ENCODE measurements at regions not wholly inside any gene's neighbourhood (a gene's known extent, or its start where the extent isn't known, plus 50 kb on each side); places are given as distances from the start of the nearest gene placed in this dataset.

- no peak for DNase-seq (ENCODE audit: extremely low spot score)
- POLR2A ChIA-PET = no interaction called here
- no peak for TF ChIP-seq FOXM1 (IDR thresholded peaks at IDR 0.05; ENCODE audit: borderline replicate concordance)
- no peak for TF ChIP-seq ARNT (IDR thresholded peaks at IDR 0.05)
- no peak for TF ChIP-seq ELF4 (IDR thresholded peaks at IDR 0.05)
- TF ChIP-seq SP1 (IDR thresholded peaks at IDR 0.05) = no peak
- no peak for TF ChIP-seq LEF1 (IDR thresholded peaks at IDR 0.05; ENCODE audit: borderline replicate concordance)
- no peak for TF ChIP-seq NFRKB (IDR thresholded peaks at IDR 0.05)
- TF ChIP-seq CTBP1 (IDR thresholded peaks at IDR 0.05; ENCODE audit: borderline replicate concordance) = no peak
- no peak for TF ChIP-seq SUZ12 (IDR thresholded peaks at IDR 0.05)
- TF ChIP-seq TARDBP (IDR thresholded peaks at IDR 0.05) = no peak
- no peak for TF ChIP-seq FOXA1 (IDR thresholded peaks at IDR 0.05)
- TF ChIP-seq L3MBTL2 (conservative IDR thresholded peaks at IDR 0.05) = no peak
- TF ChIP-seq FOXK2 (IDR thresholded peaks at IDR 0.05) = no peak
- TF ChIP-seq BHLHE40 (IDR thresholded peaks at IDR 0.05; ENCODE audit: borderline replicate concordance) = no peak
- CTCF ChIA-PET = no interaction called here
Observed at GRCh38 chr5:4080370-4080769, 484.7 kb downstream of the IRX1 start.

- ChIA-PET CTCF (no interaction called here), POLR2A (no interaction called here)
- TF ChIP-seq L3MBTL2 (conservative IDR thresholded peaks at IDR 0.05) (no peak), NFRKB (IDR thresholded peaks at IDR 0.05) (no peak), ZNF384 (IDR thresholded peaks at IDR 0.05) (no peak), FOXA1 (IDR thresholded peaks at IDR 0.05) (no peak), SP1 (IDR thresholded peaks at IDR 0.05) (no peak), SUZ12 (IDR thresholded peaks at IDR 0.05) (no peak), PKNOX1 (IDR thresholded peaks at IDR 0.05) (no peak), TARDBP (IDR thresholded peaks at IDR 0.05) (no peak), FOXM1 (IDR thresholded peaks at IDR 0.05; ENCODE audit: borderline replicate concordance) (no peak), CTBP1 (IDR thresholded peaks at IDR 0.05; ENCODE audit: borderline replicate concordance) (no peak), HDGF (IDR thresholded peaks at IDR 0.05; ENCODE audit: borderline replicate concordance) (no peak), BHLHE40 (IDR thresholded peaks at IDR 0.05; ENCODE audit: borderline replicate concordance) (no peak), LEF1 (IDR thresholded peaks at IDR 0.05; ENCODE audit: borderline replicate concordance) (no peak), ARNT (IDR thresholded peaks at IDR 0.05) (no peak), ELF4 (IDR thresholded peaks at IDR 0.05) (no peak), FOXK2 (IDR thresholded peaks at IDR 0.05) (no peak)
- DNase-seq (ENCODE audit: extremely low spot score) = no peak
Observed at GRCh38 chr5:4081059-4081458, 485.4 kb downstream of the IRX1 start.

- ChIA-PET POLR2A (no interaction called here), CTCF (no interaction called here)
- DNase-seq (ENCODE audit: extremely low spot score) = no peak
- no peak for TF ChIP-seq FOXK2 (IDR thresholded peaks at IDR 0.05)
Observed at GRCh38 chr5:4081466-4081865, 485.8 kb downstream of the IRX1 start.

GRCh38 chr5:4082966-4083564, 487.4 kb downstream of the IRX1 start:
- ChIA-PET CTCF (no interaction called here), POLR2A (no interaction called here)
- TF ChIP-seq HDGF (IDR thresholded peaks at IDR 0.05; ENCODE audit: borderline replicate concordance) (no peak), BHLHE40 (IDR thresholded peaks at IDR 0.05; ENCODE audit: borderline replicate concordance) (no peak), CTBP1 (IDR thresholded peaks at IDR 0.05; ENCODE audit: borderline replicate concordance) (no peak), TARDBP (IDR thresholded peaks at IDR 0.05) (no peak), FOXA1 (IDR thresholded peaks at IDR 0.05) (no peak), FOXM1 (IDR thresholded peaks at IDR 0.05; ENCODE audit: borderline replicate concordance) (no peak), ARNT (IDR thresholded peaks at IDR 0.05) (no peak), FOXK2 (IDR thresholded peaks at IDR 0.05) (no peak), SUZ12 (IDR thresholded peaks at IDR 0.05) (no peak), NFRKB (IDR thresholded peaks at IDR 0.05) (no peak), L3MBTL2 (conservative IDR thresholded peaks at IDR 0.05) (no peak), ELF4 (IDR thresholded peaks at IDR 0.05) (no peak), SP1 (IDR thresholded peaks at IDR 0.05) (no peak)
- no peak for DNase-seq (ENCODE audit: extremely low spot score)

- CTCF ChIA-PET = no interaction called here
- DNase-seq (ENCODE audit: extremely low spot score) = no peak
- POLR2A ChIA-PET = no interaction called here
- TF ChIP-seq ZNF384 (IDR thresholded peaks at IDR 0.05) = no peak
- no peak for TF ChIP-seq BHLHE40 (IDR thresholded peaks at IDR 0.05; ENCODE audit: borderline replicate concordance)
- TF ChIP-seq SUZ12 (IDR thresholded peaks at IDR 0.05) = no peak
- TF ChIP-seq FOXA1 (IDR thresholded peaks at IDR 0.05) = no peak
- no peak for TF ChIP-seq FOXM1 (IDR thresholded peaks at IDR 0.05; ENCODE audit: borderline replicate concordance)
- no peak for TF ChIP-seq TARDBP (IDR thresholded peaks at IDR 0.05)
- no peak for TF ChIP-seq PKNOX1 (IDR thresholded peaks at IDR 0.05)
- no peak for TF ChIP-seq HDGF (IDR thresholded peaks at IDR 0.05; ENCODE audit: borderline replicate concordance)
Observed at GRCh38 chr5:4083591-4084337, 488.1 kb downstream of the IRX1 start.

GRCh38 chr5:4086081-4086480, 490.4 kb downstream of the IRX1 start:
- TF ChIP-seq LEF1 (IDR thresholded peaks at IDR 0.05; ENCODE audit: borderline replicate concordance) (no peak), PKNOX1 (IDR thresholded peaks at IDR 0.05) (no peak), ELF4 (IDR thresholded peaks at IDR 0.05) (no peak), SUZ12 (IDR thresholded peaks at IDR 0.05) (no peak), FOXM1 (IDR thresholded peaks at IDR 0.05; ENCODE audit: borderline replicate concordance) (no peak), NFRKB (IDR thresholded peaks at IDR 0.05) (no peak), CTBP1 (IDR thresholded peaks at IDR 0.05; ENCODE audit: borderline replicate concordance) (no peak), BHLHE40 (IDR thresholded peaks at IDR 0.05; ENCODE audit: borderline replicate concordance) (no peak), FOXA1 (IDR thresholded peaks at IDR 0.05) (no peak), L3MBTL2 (conservative IDR thresholded peaks at IDR 0.05) (no peak), ARNT (IDR thresholded peaks at IDR 0.05) (no peak), SP1 (IDR thresholded peaks at IDR 0.05) (no peak), ZNF384 (IDR thresholded peaks at IDR 0.05) (no peak), TARDBP (IDR thresholded peaks at IDR 0.05) (no peak), HDGF (IDR thresholded peaks at IDR 0.05; ENCODE audit: borderline replicate concordance) (no peak)
- ChIA-PET POLR2A (no interaction called here), CTCF (no interaction called here)
- no peak for DNase-seq (ENCODE audit: extremely low spot score)

Data from HEK293T (cell line).